Common myeloid progenitor, CD34-positive (primary cell): ENCODE measurements at regions not wholly inside any gene's neighbourhood (a gene's known extent, or its start where the extent isn't known, plus 50 kb on each side); places are given as distances from the start of the nearest gene placed in this dataset.

Source experiments
- CTCF ChIA-PET: fragments of 350-600 bp; sonication (Branson Sonifier 250); formaldehyde crosslinking; loops from one replicate; lab custom pipeline; 2021; ENCODE audit warnings: antibody characterized with exemption; lab: Charles Lee
- POLR2A ChIA-PET: fragments of 350-600 bp; sonication (Branson Sonifier 250); formaldehyde crosslinking; loops from one replicate; lab custom pipeline; 2021; ENCODE audit warnings: antibody characterized with exemption; lab: Charles Lee
- DNase-seq, 3 donors: peaks; one replicate each; pipeline versions ENCODE4 v3.0.0 to v3.0.0-alpha.2; 2013
- H3K27ac ChIP-seq, 2 experiments: 1 replicate in 1 of 2; 2 replicates in 1 of 2; pipeline ENCODE4 v1.7.0; 2013; ENCODE audit warnings: inconsistent platforms in 2 of 2, low read length in 2 of 2, mild to moderate bottlenecking in 2 of 2, low read depth in 1 of 2, moderate library complexity in 1 of 2; ENCODE audit not compliant: severe bottlenecking in 2 of 2, insufficient read depth in 1 of 2, poor library complexity in 1 of 2
- H3K27me3 ChIP-seq, 5 experiments: replicated peaks in 2 of 5; 1 replicate in 3 of 5; 2 replicates in 2 of 5; pipeline versions ENCODE4 v1.6.1 to v1.7.0; 2013; ENCODE audit warnings: low read length in 4 of 5, mild to moderate bottlenecking in 2 of 5, moderate library complexity in 2 of 5, inconsistent platforms in 1 of 5; ENCODE audit not compliant: insufficient read depth in 5 of 5, control insufficient read depth in 4 of 5
- H3K36me3 ChIP-seq, 4 experiments: 1 replicate in 2 of 4; 2 replicates in 2 of 4; pipeline versions ENCODE4 v1.6.1 to v1.7.0; 2013; ENCODE audit warnings: low read length in 3 of 4, control low read depth in 1 of 4, mild to moderate bottlenecking in 1 of 4; ENCODE audit not compliant: control insufficient read depth in 4 of 4, insufficient read depth in 4 of 4
- H3K4me1 ChIP-seq, 4 experiments: 1 replicate in 3 of 4; 2 replicates in 1 of 4; pipeline versions ENCODE4 v1.6.1 to v1.7.1; 2013; ENCODE audit warnings: low read length in 3 of 4, mild to moderate bottlenecking in 3 of 4, control low read depth in 1 of 4, inconsistent platforms in 1 of 4, moderate library complexity in 1 of 4; ENCODE audit not compliant: control insufficient read depth in 4 of 4, insufficient read depth in 4 of 4; ENCODE audit errors: control extremely low read depth in 1 of 4
- H3K4me3 ChIP-seq, 7 experiments: 1 replicate in 4 of 7; 2 replicates in 3 of 7; pipeline versions ENCODE4 v1.5.1 to v1.7.0; 2013; ENCODE audit warnings: mild to moderate bottlenecking in 7 of 7, low read length in 6 of 7, moderate library complexity in 6 of 7, inconsistent platforms in 2 of 7, low read depth in 2 of 7, control low read depth in 1 of 7; ENCODE audit not compliant: insufficient read depth in 4 of 7, control insufficient read depth in 1 of 7; ENCODE audit errors: extremely low read depth in 1 of 7
- H3K9me3 ChIP-seq, 5 experiments: 1 replicate in 4 of 5; 2 replicates in 1 of 5; pipeline versions ENCODE4 v1.6.1 to v1.7.1; 2013; ENCODE audit warnings: low read length in 4 of 5, mild to moderate bottlenecking in 2 of 5, inconsistent platforms in 1 of 5, low read depth in 1 of 5, moderate library complexity in 1 of 5; ENCODE audit not compliant: control insufficient read depth in 4 of 5, insufficient read depth in 2 of 5; ENCODE audit errors: control extremely low read depth in 1 of 5
- WGBS: methylation state at CpG from one replicate; pipeline ENCODE4 v1.1.5; 2013; ENCODE audit not compliant: insufficient coverage; 5-methylcytosine and 5-hydroxymethylcytosine counted together

DNA sequence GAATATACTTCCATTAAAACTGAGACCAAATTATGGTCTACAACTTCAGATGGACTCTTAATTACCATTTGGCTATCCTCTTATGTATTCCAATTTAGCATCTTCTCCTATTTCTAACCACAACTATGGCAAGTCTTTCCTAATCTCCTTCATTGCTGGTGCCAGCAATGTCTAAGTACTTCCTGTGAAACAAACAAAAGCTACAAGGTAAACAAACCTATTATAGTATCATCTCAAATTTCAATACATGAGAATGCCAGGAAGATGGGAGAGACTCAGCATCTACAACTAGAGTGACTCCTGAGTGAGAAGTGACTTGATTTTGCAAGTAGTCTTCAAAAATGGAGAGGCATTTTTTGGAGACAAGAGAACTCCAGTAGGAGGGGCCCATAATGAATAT, 202.9 kb upstream of the ATXN7L3B start:
- POLR2A ChIA-PET = no interaction called here
- no peaks in the 10 kb centered on the region for H3K4me1 ChIP-seq
- no peak overlapping the region for H3K4me3 ChIP-seq
- H3K36me3 ChIP-seq = no peaks in the 10 kb centered on the region
- H3K27ac ChIP-seq = no peak overlapping the region
- DNase-seq = no peak
- CTCF ChIA-PET = interaction anchor here (1.6 kb wide), 1 partner anchor 30 kb away, joined by 3 read pairs; no protein-coding TSS in a partner anchor
- H3K9me3 ChIP-seq = no peaks in the 10 kb centered on the region
- H3K27me3 ChIP-seq = no peaks in the 10 kb centered on the region

DNA sequence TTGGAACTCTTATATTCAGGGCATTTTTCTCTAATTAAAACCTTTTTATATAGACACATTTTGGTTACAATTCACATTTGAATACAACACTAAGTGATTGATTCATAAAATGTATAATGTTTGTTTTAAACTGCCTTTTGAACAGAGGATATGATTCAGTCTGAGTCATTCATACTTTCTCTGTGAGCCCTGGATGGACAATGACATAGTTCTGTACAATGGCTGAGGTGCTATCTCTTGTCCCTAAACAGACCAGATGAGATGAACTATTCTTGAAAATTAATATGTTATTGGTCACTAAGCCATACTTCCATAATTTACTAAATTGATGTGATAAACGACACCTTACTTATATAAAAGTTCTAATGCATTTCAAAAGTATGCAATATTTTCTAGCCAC, 199.7 kb upstream of the ATXN7L3B start:
- ChIA-PET POLR2A (no interaction called here), CTCF (no interaction called here)
- Histone ChIP-seq H3K4me3 (no peak overlapping the region), H3K36me3 (no peaks in the 10 kb centered on the region), H3K27me3 (no peaks in the 10 kb centered on the region), H3K4me1 (no peaks in the 10 kb centered on the region), H3K27ac (no peak overlapping the region), H3K9me3 (no peaks in the 10 kb centered on the region)
- no peak for DNase-seq
- WGBS = no CpG with 5 or more reads among the region's 1 CpG

DNA sequence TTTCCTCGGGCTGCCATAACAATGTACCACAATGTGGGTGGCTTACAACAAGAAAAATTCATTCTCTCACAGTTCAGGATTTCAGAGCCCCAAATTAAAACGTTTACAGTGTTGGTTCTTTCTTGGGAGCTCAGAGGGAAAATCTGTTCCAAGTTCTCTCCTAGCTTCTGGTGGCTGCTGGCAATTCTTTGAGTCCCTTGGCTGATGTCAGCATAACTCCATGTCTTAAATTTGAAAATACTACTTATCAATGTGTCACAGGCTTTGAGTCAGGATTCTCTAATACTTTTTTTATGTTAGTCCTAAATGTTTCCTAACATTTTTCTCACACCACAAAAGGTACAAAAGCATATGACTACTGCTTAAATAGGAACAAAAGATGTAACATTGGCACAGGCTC, 198.4 kb upstream of the ATXN7L3B start:
- no peaks in the 10 kb centered on the region for H3K9me3 ChIP-seq
- POLR2A ChIA-PET = no interaction called here

DNA sequence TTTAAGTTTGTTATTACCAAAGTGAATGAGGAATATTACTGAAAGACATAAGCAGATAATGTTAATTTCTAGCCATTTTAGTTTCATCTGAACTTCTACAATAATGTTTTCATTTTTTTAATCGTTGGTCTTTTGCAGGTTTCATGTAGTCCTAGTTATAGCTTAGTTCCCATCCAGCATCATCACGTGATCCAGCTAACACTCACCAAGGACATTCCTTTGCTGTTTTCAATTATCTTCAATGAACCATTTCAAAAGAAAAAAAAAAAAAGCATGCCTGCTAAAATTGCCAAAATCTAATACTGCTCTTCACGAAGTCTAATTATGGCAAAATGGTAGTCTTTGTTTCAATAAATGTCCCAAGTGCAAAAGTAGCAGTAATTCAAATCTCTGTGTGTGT, 187.7 kb upstream of the ATXN7L3B start:
- no peak for DNase-seq
- Histone ChIP-seq H3K36me3 (no peaks in the 10 kb centered on the region), H3K27me3 (no peaks in the 10 kb centered on the region), H3K4me3 (no peak overlapping the region), H3K27ac (no peak overlapping the region), H3K9me3 (no peaks in the 10 kb centered on the region), H3K4me1 (no peaks in the 10 kb centered on the region)
- ChIA-PET POLR2A (no interaction called here), CTCF (no interaction called here)
- 100% methylated on average over 2 of the region's 3 CpGs for WGBS

More for the DNA sequence above, 198.4 kb upstream of the ATXN7L3B start:
- H3K36me3 ChIP-seq = no peaks in the 10 kb centered on the region
- no peak for DNase-seq
- CTCF ChIA-PET = no interaction called here
- no peaks in the 10 kb centered on the region for H3K27me3 ChIP-seq
- H3K27ac ChIP-seq = no peak overlapping the region
- no peak overlapping the region for H3K4me3 ChIP-seq
- no peaks in the 10 kb centered on the region for H3K4me1 ChIP-seq
- WGBS = 50% methylated on average over 1 of the region's 2 CpGs

DNA sequence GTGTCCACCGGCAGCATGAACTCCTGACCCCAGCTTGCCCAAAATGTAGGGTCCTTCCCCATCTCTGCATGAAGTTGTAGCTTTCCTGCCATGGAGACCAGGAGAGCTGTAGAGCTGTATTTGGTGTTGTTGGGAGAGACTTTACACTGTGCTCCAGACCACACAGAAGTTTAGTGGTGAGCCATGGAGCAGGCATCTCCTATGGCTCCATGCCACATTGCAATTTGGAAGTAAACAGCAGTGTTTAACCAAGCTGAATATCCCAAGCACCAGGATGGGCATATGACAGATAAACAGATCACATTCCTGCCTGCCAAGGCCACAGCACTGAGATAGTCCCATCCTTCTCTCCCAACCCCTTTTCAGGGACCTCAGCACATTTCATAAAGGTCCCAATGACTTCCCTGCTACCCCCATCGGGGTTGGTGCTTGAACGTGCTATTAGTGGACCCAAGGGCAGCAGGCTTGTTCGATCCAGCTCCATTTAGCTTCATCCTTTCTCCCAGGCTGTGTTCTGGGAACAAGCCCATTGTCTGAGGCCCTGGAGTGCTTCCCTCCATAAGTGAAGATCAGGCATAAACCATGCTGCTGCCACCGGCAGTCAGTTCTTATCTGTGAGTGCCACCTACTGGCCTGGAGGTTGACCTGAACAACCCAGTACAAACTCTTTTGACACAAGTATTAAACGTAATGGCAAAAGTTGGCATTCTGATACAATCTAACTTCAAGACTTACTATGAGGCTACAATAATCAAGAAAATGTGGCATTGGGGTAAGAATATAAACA, 172.3 kb upstream of the ATXN7L3B start:
- no peak overlapping the region for H3K4me3 ChIP-seq
- peaks cover 0 to 3% (median 0%) of the 10 kb centered on the region in 5 experiments for H3K27me3 ChIP-seq
- no peaks in the 10 kb centered on the region for H3K4me1 ChIP-seq
- no peak overlapping the region for H3K27ac ChIP-seq
- POLR2A ChIA-PET = no interaction called here
- no peaks in the 10 kb centered on the region for H3K36me3 ChIP-seq
- CTCF ChIA-PET = no interaction called here
- H3K9me3 ChIP-seq = no peaks in the 10 kb centered on the region
- peak in 2 of 3 donors; percentile 20 to 21 for DNase-seq
- 82% methylated on average over 4 of the region's 6 CpGs for WGBS

DNA sequence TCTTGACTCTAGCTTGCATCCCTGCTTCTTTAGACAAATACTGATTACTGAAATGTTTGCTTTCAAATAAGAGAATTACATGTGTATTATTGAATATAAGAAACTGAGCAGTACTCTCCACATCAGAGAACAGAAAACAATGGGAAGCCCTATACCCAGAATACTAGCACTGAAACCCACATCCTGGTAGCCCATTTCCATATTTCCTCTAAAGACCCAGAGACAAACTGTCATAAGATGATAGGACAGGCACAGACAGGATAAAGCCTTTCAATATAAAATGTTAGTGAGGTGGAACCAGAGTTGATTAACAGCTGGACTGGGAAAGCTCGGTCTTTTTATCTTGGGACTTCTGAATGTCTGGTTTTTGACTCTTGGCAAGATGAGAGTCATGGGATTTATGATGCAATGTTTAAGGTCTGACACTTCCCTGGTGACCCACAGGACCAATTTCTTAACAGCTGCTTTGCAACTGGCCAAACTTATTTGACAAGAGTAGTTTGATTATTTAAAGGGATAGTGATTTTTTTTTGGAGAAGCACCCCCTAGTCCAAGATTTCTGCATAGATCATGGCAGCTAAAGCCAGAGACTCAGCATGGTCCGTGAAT, 166.9 kb upstream of the ATXN7L3B start:
- WGBS = 90% methylated on average over 1 of the region's 2 CpGs

DNA sequence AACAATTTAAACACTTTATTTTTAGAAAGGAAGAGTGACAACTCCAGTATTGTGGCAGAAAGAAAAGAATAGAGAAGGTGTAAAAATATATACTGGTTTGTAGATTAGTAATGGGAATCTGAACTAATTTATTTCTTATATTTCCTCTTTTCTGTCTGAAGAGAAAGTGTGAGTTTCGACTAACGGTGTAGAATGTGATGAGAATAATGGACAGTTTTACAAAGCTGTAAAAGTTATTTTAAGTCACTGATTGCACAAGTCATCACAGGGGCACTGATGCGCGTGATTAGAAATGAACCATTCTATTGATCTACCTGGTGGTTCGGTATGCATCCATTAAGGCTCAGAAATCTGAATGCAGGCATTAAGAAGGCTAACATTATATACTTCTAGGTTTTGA, 158.5 kb upstream of the ATXN7L3B start:
- no CpG with 5 or more reads among the region's 5 CpGs for WGBS
- no peak for DNase-seq
- Histone ChIP-seq H3K27ac (no peak overlapping the region), H3K9me3 (no peaks in the 10 kb centered on the region), H3K27me3 (no peaks in the 10 kb centered on the region), H3K36me3 (no peaks in the 10 kb centered on the region), H3K4me3 (no peak overlapping the region), H3K4me1 (no peaks in the 10 kb centered on the region)
- POLR2A ChIA-PET = no interaction called here
- CTCF ChIA-PET = interaction anchor here (1.3 kb wide), 1 partner anchor 12 kb away, joined by 3 read pairs; no protein-coding TSS in a partner anchor

More for the DNA sequence above, 166.9 kb upstream of the ATXN7L3B start:
- no peaks in the 10 kb centered on the region for H3K4me1 ChIP-seq
- H3K36me3 ChIP-seq = no peaks in the 10 kb centered on the region
- ChIA-PET CTCF (interaction anchor here (1.0 kb wide), 1 partner anchor 9 kb away, joined by 3 read pairs; no protein-coding TSS in a partner anchor), POLR2A (no interaction called here)
- H3K27ac ChIP-seq = no peak overlapping the region
- H3K27me3 ChIP-seq = peaks cover 0 to 3% (median 0%) of the 10 kb centered on the region in 5 experiments
- H3K9me3 ChIP-seq = no peaks in the 10 kb centered on the region
- no peak for DNase-seq
- H3K4me3 ChIP-seq = no peak overlapping the region
